ENCODE measurements at regions not wholly inside any gene's neighbourhood (a gene's known extent, or its start where the extent isn't known, plus 50 kb on each side); places are given as distances from the start of the nearest gene placed in this dataset.
"Not testable (repeated sequence)": the region's sequence is repeated elsewhere in the genome, so short reads cannot be mapped to it uniquely, and the experiment has no call there.

- DNase-seq (ENCODE audit: low read depth): no peak
Observed at GRCh38 chr1:82110366-82111254, 309.9 kb downstream of the ADGRL2 start.

DNA sequence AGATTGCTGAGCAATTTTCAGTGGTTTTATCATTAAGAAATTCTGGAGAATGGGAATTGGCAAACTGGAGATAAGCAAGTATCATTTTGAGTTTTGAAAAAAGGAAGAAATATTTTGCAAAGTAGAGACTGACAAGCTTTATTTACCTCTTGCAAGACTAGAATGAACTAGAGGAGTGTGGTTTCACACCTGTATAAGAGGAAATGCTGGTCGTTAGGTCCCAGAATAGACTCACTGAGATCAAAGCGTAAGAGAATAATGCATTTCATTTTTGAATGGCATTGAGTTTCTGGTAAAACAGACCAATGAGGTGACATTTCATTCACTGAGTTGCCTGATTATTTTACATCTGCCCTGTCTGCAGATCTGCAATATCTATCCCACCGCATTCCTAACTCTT, 308.1 kb downstream of the ADGRL2 start:
- DNase-seq (ENCODE audit: low read depth): no peak

DNA sequence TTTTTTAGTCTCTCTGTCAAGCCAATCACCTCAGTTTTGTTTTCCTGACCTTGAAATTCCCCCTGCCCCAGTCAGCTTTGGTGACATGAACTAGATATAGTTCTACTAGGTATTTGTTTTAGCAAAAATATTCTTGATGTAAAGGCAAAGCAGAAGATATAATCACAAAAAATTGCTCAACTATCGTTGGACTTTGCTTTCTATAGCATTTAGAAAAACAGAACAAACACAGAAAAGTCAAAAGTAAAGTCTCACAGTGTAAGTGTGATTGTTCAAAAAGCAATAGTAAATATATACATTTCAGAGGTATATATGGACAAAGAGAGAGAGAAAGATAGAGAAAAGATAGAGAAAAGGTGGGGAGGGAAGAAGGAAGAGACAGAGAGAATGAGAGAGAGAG, 305.9 kb downstream of the ADGRL2 start:
- no peak for DNase-seq (ENCODE audit: low read depth)

- DNase-seq (ENCODE audit: low read depth): peak; percentile 9
Observed at GRCh38 chr1:82099170-82099569, 298.4 kb downstream of the ADGRL2 start.

DNA sequence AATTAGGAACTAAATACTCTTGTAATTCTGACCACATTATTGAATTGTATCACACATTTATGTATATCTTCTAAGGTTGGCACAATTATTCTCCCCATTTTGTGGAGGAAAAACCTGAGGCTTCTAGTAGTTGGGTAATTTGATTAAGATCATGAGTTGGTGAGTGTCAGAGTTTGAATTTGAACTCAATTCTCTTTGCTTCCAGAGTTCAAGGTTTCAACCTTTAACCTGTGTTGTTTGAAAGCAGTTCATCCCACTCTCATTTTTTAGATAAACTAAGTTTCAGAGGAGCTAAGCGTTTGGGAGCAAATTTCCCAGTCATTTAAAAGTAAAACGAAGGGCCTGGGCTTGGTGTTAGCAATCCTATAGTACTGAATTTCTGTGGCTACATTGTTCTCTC, 293.4 kb downstream of the ADGRL2 start:
- no peak for DNase-seq (ENCODE audit: low read depth)

DNA sequence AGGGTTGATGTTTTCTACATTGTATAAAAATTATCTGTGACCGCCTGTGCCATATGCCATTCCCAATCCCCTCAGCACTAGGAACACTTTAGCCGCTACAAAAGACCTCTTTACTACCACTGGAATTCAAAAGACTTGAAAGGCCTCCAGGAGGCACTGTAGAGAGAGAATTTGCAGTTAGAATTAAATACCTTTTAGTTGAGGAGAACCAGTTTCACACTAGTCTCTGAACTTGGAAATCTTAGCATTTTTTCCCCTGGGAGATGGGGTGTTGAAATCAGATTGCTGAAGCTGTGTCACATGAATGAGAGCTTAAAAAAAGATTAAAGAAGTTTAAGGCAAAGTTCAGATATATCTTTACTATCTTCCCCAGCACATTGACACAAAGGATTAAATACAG, 291.0 kb downstream of the ADGRL2 start:
- no peak for DNase-seq (ENCODE audit: low read depth)

GRCh38 chr1:82091265-82091664, 290.5 kb downstream of the ADGRL2 start:
- DNase-seq (ENCODE audit: low read depth): no peak

GRCh38 chr1:82090104-82090503, 289.4 kb downstream of the ADGRL2 start:
- DNase-seq (ENCODE audit: low read depth): no peak

- DNase-seq (ENCODE audit: low read depth): peak; percentile 71
Observed at GRCh38 chr1:82086739-82087138, 286.0 kb downstream of the ADGRL2 start.

- DNase-seq (ENCODE audit: low read depth): no peak
Observed at GRCh38 chr1:82079607-82080006, 278.9 kb downstream of the ADGRL2 start.

DNA sequence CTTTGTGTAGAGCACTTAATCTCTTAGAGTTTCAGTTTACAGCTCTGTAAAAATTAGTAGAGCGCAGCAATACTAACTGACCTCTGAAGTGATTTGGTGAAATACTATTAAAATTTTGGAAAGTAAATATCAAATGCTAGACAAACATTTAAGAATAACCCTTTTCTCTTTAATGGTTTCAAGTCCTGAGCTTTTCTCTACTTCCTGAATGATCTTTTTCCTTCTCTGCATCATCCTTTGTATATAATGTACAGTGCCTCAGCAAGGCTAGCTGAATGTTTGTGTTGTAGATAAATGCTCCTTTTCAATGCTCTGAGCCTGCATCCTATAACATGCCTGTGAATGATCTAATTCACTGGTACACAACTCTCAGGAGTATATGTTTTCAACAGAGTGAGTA, 272.9 kb downstream of the ADGRL2 start:
- DNase-seq (ENCODE audit: low read depth): no peak

- no peak for DNase-seq (ENCODE audit: low read depth)
Observed at GRCh38 chr1:82073071-82073470, 272.3 kb downstream of the ADGRL2 start.

DNA sequence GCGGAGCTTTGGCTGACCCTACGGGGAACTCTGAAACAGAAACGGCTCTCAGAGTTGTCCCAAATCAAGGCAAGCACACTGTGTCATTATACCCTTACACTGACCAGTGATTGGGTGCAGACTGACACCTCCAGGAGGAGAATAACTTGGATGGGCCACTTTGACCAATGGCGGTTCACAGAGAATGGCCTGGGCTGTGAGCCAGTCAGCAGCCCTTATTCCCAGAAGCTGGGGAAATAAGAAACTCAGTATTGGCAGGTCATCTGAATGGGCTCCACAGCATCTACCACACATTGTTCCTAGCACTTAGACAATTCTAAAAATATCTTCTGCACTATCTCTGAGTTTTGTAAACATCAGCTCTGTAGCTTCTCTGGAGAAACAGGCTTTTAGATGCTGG, 265.2 kb downstream of the ADGRL2 start:
- no peak for DNase-seq (ENCODE audit: low read depth)

DNA sequence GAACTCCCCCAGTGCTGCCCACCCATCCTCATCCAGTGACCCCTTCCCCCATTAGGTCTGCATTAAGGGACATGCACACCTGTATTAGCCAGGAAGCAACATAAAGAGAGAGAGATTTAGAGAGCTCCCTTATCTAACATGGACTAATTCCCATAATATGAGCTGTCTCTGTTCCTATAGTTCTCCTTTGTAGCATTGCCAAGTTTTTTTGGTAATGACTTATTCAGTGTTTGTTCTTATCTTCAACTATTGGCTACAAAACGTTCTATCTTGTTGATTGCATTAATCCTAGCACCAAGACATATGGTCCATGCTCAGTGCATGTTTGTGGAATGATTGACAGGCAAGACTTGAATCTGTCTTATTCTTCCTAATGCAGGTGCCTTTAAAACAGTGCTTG, 264.0 kb downstream of the ADGRL2 start:
- no peak for DNase-seq (ENCODE audit: low read depth)

GRCh38 chr1:82062206-82062605, 261.5 kb downstream of the ADGRL2 start:
- DNase-seq (ENCODE audit: low read depth): no peak

- peak; percentile 6 for DNase-seq (ENCODE audit: low read depth)
Observed at GRCh38 chr1:82059959-82060358, 259.2 kb downstream of the ADGRL2 start.

DNA sequence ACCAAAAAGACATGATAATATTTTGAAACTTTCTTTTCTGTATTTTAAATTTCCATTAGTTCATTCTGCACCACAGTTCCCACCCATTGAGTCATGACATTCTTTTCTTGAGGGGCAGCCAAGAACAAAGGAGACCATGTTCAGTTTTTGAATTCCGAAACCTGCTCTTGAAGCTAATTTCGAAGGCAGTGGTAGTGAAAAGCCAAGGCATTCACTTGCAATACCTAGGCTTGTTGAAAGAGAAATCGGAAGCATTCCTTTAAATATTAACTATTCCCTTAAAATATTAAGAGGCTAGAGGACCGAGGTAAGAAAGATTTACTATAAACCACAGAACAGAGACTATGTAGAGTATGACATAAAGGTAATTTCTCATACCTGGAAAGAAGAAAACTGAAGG, 256.3 kb downstream of the ADGRL2 start:
- DNase-seq (ENCODE audit: low read depth): no peak

DNA sequence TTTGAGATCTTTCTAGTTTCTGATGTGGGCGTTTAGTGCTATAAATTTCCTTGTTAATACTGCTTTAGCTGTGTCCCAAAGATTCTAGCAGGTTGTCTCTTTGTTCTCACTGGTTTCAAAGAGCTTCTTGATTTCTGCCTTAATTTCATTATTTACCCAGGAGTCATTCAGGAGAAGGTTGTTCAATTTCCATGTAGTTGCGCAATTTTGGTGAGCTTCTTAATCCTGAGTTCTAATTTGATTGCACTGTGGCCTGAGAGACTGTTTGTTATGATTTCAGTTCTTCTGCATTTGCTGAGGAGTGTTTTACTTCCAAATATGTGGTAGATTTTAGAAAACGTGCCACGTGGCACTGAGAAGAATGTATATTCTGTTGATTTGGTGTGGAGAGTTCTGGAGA, 254.6 kb downstream of the ADGRL2 start:
- not testable (repeated sequence) for DNase-seq (ENCODE audit: low read depth)

DNA sequence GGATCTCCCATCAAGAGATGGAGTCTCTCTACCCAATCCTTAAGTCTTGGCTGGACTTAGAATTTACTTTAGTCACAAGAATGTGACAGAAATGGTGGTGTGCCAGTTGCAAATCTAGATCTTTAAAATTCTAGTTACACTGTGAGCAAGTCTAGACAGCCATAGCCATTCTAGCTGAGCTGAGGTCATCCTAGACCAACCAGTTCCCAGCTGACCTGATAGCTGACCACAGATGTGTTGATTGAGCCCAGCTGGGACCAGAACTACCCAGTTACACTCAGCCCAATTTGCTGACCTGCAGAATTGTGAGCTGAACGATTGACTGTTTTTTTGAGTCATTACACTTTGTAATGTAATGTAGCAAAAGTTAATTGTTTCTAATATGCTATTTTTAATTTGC, 251.8 kb downstream of the ADGRL2 start:
- DNase-seq (ENCODE audit: low read depth): no peak

- no peak for DNase-seq (ENCODE audit: low read depth)
Observed at GRCh38 chr1:82048596-82048995, 247.9 kb downstream of the ADGRL2 start.

DNA sequence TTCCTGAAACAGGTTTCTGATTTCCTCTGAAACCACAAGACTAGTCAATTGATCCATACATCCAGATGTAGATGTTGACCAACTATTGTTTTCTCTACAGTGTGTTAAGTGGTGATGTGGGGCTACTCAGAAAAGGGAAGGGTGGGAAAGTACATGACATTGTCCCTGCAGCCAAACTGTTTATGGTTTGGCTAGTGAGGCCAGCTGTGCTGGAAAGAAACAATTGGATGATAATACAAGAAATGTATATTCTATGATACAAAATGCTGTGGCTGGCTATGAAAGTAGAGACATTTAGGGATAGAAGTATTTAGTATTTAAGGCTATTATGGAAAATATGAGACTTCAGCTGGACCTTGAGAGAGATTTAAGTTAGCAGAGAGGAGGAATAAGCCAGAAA, 244.5 kb downstream of the ADGRL2 start:
- no peak for DNase-seq (ENCODE audit: low read depth)

- no peak for DNase-seq (ENCODE audit: low read depth)
Observed at GRCh38 chr1:82044536-82044935, 243.8 kb downstream of the ADGRL2 start.

GRCh38 chr1:82044111-82044510, 243.4 kb downstream of the ADGRL2 start:
- no peak for DNase-seq (ENCODE audit: low read depth)

All from HT1080 (cell line).